HG03097 (cell line): ENCODE measurements at regions not wholly inside any gene's neighbourhood (a gene's known extent, or its start where the extent isn't known, plus 50 kb on each side); places are given as distances from the start of the nearest gene placed in this dataset.
"Not testable (repeated sequence)": the region's sequence is repeated elsewhere in the genome, so short reads cannot be mapped to it uniquely, and the experiment has no call there.

Experiments used
- ATAC-seq: cut with Tn5 transposase; IDR thresholded peaks from one replicate; pipeline ENCODE4 v1.9.1; 2021; ENCODE audit not compliant: unreplicated experiment, low FRiP score

GRCh38 chr6:4725136-4725760 is 51.0 kb upstream of the CDYL start:
- not testable (repeated sequence) for ATAC-seq

GRCh38 chr6:4724727-4725126 is 51.5 kb upstream of the CDYL start:
- not testable (repeated sequence) for ATAC-seq

- ATAC-seq, result no peak
Observed at GRCh38 chr6:4723383-4723782, 52.8 kb upstream of the CDYL start.

- ATAC-seq, result not testable (repeated sequence)
Observed at GRCh38 chr6:4721368-4721767, 54.8 kb upstream of the CDYL start.

GRCh38 chr6:4719491-4719890 is 56.7 kb upstream of the CDYL start:
- ATAC-seq, result no peak

- ATAC-seq, result no peak
Observed at GRCh38 chr6:4717856-4718255, 58.3 kb upstream of the CDYL start.

GRCh38 chr6:4717124-4717523 is 59.1 kb upstream of the CDYL start:
- ATAC-seq, result no peak

GRCh38 chr6:4714961-4715501 is 61.2 kb upstream of the CDYL start:
- ATAC-seq, result no peak

GRCh38 chr6:4712291-4712690 is 63.9 kb upstream of the CDYL start:
- ATAC-seq, result no peak

GRCh38 chr6:4707011-4707410 is 69.2 kb upstream of the CDYL start:
- no peak for ATAC-seq

GRCh38 chr6:4705809-4706208 is 70.4 kb upstream of the CDYL start:
- ATAC-seq, result no peak

GRCh38 chr6:4703382-4703781 is 72.8 kb upstream of the CDYL start:
- ATAC-seq, result no peak

- ATAC-seq, result no peak
Observed at GRCh38 chr6:4698901-4699659, 77.1 kb upstream of the CDYL start.

- no peak for ATAC-seq
Observed at GRCh38 chr6:4693173-4693970, 82.8 kb upstream of the CDYL start.

GRCh38 chr6:4692664-4693063 is 83.5 kb upstream of the CDYL start:
- no peak for ATAC-seq

GRCh38 chr6:4687989-4688947 is 87.9 kb upstream of the CDYL start:
- no peak for ATAC-seq

GRCh38 chr6:4687656-4687988 is 88.6 kb upstream of the CDYL start:
- ATAC-seq, result no peak

- no peak for ATAC-seq
Observed at GRCh38 chr6:4682431-4683097, 93.6 kb upstream of the CDYL start.

GRCh38 chr6:4678506-4679300 is 97.5 kb upstream of the CDYL start:
- no peak for ATAC-seq
